Gastrocnemius medialis (tissue), 4 donors: ENCODE measurements at regions not wholly inside any gene's neighbourhood (a gene's known extent, or its start where the extent isn't known, plus 50 kb on each side); places are given as distances from the start of the nearest gene placed in this dataset.

Experiments
- CTCF ChIP-seq, 5 experiments: fragments of 450-650 bp in 3 of 5; fragments of 200-600 bp in 2 of 5; sonication (generic) in 2 of 5; IDR thresholded peaks in 4 of 5; conservative IDR thresholded peaks in 1 of 5; 1 replicate in 4 of 5; 2 replicates in 1 of 5; pipeline ENCODE4 v1.5.1; 2016 to 2019; ENCODE audit warnings: antibody characterized with exemption in 5 of 5, mild to moderate bottlenecking in 3 of 5, moderate library complexity in 3 of 5
- POLR2A ChIP-seq, 2 donors: fragments of 450-650 bp; IDR thresholded peaks; one replicate each; pipeline ENCODE4 v1.6.1; 2017; ENCODE audit warnings: antibody characterized with exemption in 2 of 2, mild to moderate bottlenecking in 2 of 2, moderate library complexity in 2 of 2

- TF ChIP-seq CTCF (IDR thresholded peaks at IDR 0.05 in 4 of 5, conservative IDR thresholded peaks at IDR 0.05 in 1 of 5) (no peak), POLR2A (IDR thresholded peaks at IDR 0.05) (no peak)
These were observed 274.8 kb upstream of the ADRA1B start for GRCh38 chr5:159641371-159642039.
